ENCODE measurements at regions not wholly inside any gene's neighbourhood (a gene's known extent, or its start where the extent isn't known, plus 50 kb on each side); places are given as distances from the start of the nearest gene placed in this dataset.
"Not testable (repeated sequence)": the region's sequence is repeated elsewhere in the genome, so short reads cannot be mapped to it uniquely, and the experiment has no call there.

DNA sequence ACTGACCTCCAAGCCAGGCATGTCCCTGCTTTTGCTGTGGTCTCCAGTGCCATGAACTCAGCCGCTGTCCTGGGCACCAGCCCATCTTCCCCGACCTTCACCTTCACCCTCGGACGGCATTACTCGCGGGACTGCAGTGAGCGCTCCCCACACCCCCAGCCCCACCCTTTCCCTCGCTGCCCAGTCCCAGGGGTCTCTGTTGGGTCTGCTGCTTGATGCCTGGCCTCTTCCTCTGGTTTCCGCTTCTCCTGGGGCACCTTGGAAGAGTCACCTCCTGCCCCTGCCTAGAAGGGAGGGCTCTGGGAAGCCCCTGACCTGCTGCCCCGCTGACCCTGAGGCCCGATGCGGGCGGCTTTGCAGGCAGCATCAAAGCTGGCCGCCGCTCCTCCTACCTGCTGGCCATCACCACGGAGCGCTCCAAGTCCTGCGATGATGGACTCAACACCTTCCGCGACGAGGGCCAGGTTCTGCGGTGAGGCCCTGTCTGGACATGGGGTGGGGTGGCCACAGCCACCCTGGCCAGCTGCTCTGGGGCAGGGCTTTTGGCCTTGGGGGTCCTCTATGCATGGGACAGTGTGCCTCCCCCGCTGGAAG lies 102.3 kb downstream of the ZNF267 start:
- H3K4me3 Mint-ChIP-seq, H3K27me3 Mint-ChIP-seq: not testable (repeated sequence)

GRCh38 chr16:31978463-31978862 lies 104.9 kb downstream of the ZNF267 start:
- POLR2A ChIA-PET; H3K36me3 Mint-ChIP-seq (ENCODE audit: low read depth); H3K27me3 Mint-ChIP-seq; H3K4me1 Mint-ChIP-seq; DNase-seq; H3K27ac Mint-ChIP-seq; H3K4me3 Mint-ChIP-seq; H3K9me3 Mint-ChIP-seq; intact Hi-C loops (cut with micrococcal nuclease); CTCF ChIA-PET; ATAC-seq (ENCODE audit: low read depth): not testable (repeated sequence)

More for the DNA sequence above, 102.3 kb downstream of the ZNF267 start:
- H3K36me3 Mint-ChIP-seq (ENCODE audit: low read depth); POLR2A ChIA-PET; H3K9me3 Mint-ChIP-seq; ATAC-seq (ENCODE audit: low read depth); DNase-seq; H3K4me1 Mint-ChIP-seq; CTCF ChIA-PET; H3K27ac Mint-ChIP-seq; intact Hi-C loops (cut with micrococcal nuclease): not testable (repeated sequence)

DNA sequence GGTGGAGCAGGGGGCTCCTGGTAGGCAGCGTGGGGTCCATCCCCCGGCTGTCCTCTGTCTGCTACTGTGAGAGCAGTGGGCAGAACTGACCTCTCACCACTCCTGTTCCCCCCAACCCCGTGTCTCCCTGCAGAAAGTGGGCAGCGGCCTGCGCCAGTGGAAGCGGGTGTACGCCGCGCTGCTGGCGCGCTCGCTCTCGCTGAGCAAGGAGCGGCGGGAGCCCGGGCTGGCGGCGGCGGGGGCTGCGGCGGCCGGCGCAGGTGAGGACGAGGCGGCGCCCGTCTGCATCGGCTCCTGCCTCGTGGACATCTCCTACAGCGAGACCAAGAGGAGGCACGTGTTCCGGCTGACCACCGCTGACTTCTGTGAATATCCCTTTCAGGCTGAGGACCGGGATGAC lies 108.1 kb downstream of the ZNF267 start:
- ATAC-seq (ENCODE audit: low read depth); H3K4me3 Mint-ChIP-seq; H3K4me1 Mint-ChIP-seq; H3K27me3 Mint-ChIP-seq; intact Hi-C loops (cut with micrococcal nuclease); H3K36me3 Mint-ChIP-seq (ENCODE audit: low read depth); POLR2A ChIA-PET; CTCF ChIA-PET; H3K27ac Mint-ChIP-seq; DNase-seq; H3K9me3 Mint-ChIP-seq: not testable (repeated sequence)

GRCh38 chr16:31982986-31983385 lies 109.4 kb downstream of the ZNF267 start:
- H3K27me3 Mint-ChIP-seq; intact Hi-C loops (cut with micrococcal nuclease); DNase-seq; H3K27ac Mint-ChIP-seq; CTCF ChIA-PET; POLR2A ChIA-PET; ATAC-seq (ENCODE audit: low read depth); H3K4me3 Mint-ChIP-seq; H3K36me3 Mint-ChIP-seq (ENCODE audit: low read depth); H3K9me3 Mint-ChIP-seq; H3K4me1 Mint-ChIP-seq: not testable (repeated sequence)

GRCh38 chr16:31983666-31984065 lies 110.1 kb downstream of the ZNF267 start:
- H3K4me3 Mint-ChIP-seq; DNase-seq; CTCF ChIA-PET; POLR2A ChIA-PET; intact Hi-C loops (cut with micrococcal nuclease); ATAC-seq (ENCODE audit: low read depth); H3K27ac Mint-ChIP-seq; H3K4me1 Mint-ChIP-seq; H3K27me3 Mint-ChIP-seq; H3K36me3 Mint-ChIP-seq (ENCODE audit: low read depth); H3K9me3 Mint-ChIP-seq: not testable (repeated sequence)

DNA sequence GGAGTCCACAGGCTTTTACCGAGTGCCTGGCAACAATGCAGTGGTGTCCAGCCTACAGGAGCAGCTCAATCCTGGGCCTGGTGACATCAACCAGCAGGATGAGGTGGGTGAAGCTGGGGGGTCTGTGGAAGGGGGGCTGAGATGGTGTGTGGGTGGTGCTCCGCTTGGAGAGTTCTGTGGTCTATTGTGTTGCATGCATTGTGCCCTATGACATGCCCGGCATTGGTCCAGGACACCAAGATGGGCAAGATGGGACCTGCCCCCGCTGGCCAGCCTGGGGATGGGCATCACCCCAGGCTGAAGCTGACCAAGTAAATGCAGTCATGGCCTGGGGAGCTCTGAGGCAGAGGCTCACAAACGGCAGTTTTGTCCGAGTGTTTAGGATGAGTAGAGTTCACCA lies 113.3 kb downstream of the ZNF267 start:
- H3K9me3 Mint-ChIP-seq; H3K4me3 Mint-ChIP-seq; H3K27me3 Mint-ChIP-seq; H3K36me3 Mint-ChIP-seq (ENCODE audit: low read depth); H3K4me1 Mint-ChIP-seq; ATAC-seq (ENCODE audit: low read depth); CTCF ChIA-PET; H3K27ac Mint-ChIP-seq; intact Hi-C loops (cut with micrococcal nuclease); DNase-seq; POLR2A ChIA-PET: not testable (repeated sequence)

DNA sequence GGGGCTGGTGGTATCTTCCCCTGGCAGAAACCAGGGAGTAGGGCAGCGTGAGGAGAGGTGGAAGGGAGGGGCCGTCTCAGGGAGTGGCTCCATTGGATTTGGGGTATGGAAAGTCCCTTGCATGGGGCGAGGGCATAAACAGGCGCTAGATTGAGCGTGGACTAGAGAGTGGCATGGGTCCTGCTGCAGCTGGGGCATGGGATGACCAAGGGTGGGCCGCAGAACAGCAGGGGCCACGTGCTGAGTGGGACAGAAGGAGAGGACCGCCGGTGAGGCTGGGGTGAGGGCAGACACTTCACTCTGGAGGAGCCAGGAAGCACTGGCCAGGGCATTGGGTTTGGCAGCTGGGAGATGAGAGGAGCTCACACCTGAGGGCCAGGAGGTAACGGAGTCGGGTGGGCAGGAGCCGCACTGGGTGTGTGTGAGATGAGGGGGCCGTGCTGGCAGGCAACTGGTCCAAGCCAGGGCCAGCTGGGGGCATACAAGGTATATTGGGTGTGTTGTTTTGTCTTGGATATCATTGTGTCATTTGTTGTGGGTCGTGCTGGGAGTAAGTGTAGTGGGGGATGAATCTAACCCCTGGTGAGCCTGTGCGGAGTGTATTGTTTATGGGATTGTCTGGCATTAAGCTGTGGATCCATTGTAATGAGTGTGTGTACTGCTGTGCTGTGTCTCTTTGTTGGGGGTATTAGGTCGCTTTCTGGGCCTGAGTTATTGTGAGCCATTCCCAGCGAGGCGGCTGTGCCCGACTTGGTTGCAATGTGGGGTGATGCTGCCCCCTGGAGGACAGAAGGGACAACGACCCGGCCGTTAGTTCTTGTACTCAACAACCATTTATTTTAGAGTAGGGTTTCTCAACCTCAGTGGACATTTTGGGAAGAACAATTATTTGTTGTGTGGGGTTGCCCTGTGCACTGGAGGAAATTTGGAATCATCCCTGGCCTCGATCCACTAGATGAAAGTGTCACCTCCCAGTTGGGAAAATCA lies 115.3 kb downstream of the ZNF267 start:
- DNase-seq (peak; percentile 24), ATAC-seq (ENCODE audit: low read depth) (peak; percentile 49)
- H3K36me3 Mint-ChIP-seq (ENCODE audit: low read depth); intact Hi-C loops (cut with micrococcal nuclease); H3K27me3 Mint-ChIP-seq; H3K4me1 Mint-ChIP-seq; H3K27ac Mint-ChIP-seq; H3K9me3 Mint-ChIP-seq; CTCF ChIA-PET; POLR2A ChIA-PET; H3K4me3 Mint-ChIP-seq: not testable (repeated sequence)

GRCh38 chr16:31990261-31990660 lies 116.7 kb downstream of the ZNF267 start:
- H3K27ac Mint-ChIP-seq; POLR2A ChIA-PET; H3K27me3 Mint-ChIP-seq; intact Hi-C loops (cut with micrococcal nuclease); H3K9me3 Mint-ChIP-seq; CTCF ChIA-PET; H3K36me3 Mint-ChIP-seq (ENCODE audit: low read depth); H3K4me3 Mint-ChIP-seq; H3K4me1 Mint-ChIP-seq; DNase-seq; ATAC-seq (ENCODE audit: low read depth): not testable (repeated sequence)

GRCh38 chr16:31990980-31991379 lies 117.4 kb downstream of the ZNF267 start:
- H3K36me3 Mint-ChIP-seq (ENCODE audit: low read depth); CTCF ChIA-PET; H3K27ac Mint-ChIP-seq; H3K27me3 Mint-ChIP-seq; H3K9me3 Mint-ChIP-seq; H3K4me1 Mint-ChIP-seq; DNase-seq; intact Hi-C loops (cut with micrococcal nuclease); H3K4me3 Mint-ChIP-seq; POLR2A ChIA-PET; ATAC-seq (ENCODE audit: low read depth): not testable (repeated sequence)

DNA sequence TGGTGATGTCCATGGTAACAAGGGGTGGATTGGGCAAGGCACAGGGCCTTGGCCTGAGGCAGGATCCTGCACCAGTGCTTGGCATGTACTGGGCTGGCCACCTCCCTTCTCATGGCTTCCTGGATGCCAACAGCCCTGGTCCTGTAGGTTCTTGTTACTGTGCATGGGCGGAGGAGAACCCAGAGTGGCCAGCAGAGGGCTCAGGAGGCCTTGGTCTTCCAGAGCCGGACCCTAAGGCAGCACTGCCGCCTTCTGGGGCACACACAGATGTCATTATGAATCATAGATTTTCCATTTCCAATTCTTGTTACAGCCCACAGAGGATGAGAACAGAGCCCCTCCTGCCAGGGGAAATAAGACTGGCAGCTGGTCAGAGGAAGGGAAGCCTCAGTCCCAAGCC lies 122.7 kb downstream of the ZNF267 start:
- H3K9me3 Mint-ChIP-seq; intact Hi-C loops (cut with micrococcal nuclease); H3K27me3 Mint-ChIP-seq; ATAC-seq (ENCODE audit: low read depth); CTCF ChIA-PET; H3K4me3 Mint-ChIP-seq; H3K4me1 Mint-ChIP-seq; POLR2A ChIA-PET; H3K27ac Mint-ChIP-seq; DNase-seq; H3K36me3 Mint-ChIP-seq (ENCODE audit: low read depth): not testable (repeated sequence)

DNA sequence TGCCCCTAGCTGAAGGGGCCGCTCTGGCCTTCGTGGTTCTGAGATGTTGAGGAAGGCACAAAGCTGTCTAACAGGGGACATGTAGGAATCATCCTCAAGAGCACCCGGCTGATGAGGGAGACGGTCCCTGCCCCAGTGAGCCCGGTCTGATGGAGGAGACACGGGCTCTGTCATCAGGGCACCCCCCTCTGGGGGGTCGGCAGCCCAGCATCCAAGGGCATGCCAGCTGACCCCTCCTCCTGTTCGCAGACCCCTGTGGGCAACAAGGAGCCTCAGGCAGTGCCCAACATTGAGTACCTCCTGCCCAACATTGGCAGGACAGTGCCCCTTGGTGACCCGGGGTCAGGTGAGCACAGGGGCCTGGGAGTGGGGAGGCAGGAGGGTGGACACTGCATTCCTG lies 128.9 kb downstream of the ZNF267 start:
- H3K4me3 Mint-ChIP-seq; ATAC-seq (ENCODE audit: low read depth); DNase-seq; H3K9me3 Mint-ChIP-seq; H3K27ac Mint-ChIP-seq; H3K27me3 Mint-ChIP-seq; CTCF ChIA-PET; POLR2A ChIA-PET; H3K4me1 Mint-ChIP-seq; H3K36me3 Mint-ChIP-seq (ENCODE audit: low read depth); intact Hi-C loops (cut with micrococcal nuclease): not testable (repeated sequence)

DNA sequence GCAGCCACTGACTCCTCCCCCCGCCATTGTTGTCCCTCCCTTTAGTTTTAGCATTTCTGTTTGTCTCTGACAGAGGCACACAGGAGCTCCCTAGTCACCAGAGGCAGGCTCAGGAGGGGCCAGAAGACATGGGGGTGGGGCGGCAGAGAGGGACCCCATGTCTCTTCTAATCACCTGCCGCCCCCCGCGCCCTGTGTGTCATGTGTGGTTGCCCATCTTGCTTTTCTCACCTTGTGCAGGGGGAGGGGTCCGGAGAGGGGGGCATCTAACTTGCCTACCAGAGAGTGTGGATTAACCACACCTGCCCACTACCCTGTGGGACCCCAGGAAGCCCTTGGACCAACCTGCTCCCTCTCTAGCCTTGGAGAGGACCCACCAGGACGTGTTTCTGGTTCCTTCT lies 130.2 kb downstream of the ZNF267 start:
- H3K27me3 Mint-ChIP-seq; ATAC-seq (ENCODE audit: low read depth); H3K36me3 Mint-ChIP-seq (ENCODE audit: low read depth); H3K4me3 Mint-ChIP-seq; H3K27ac Mint-ChIP-seq; POLR2A ChIA-PET; CTCF ChIA-PET; H3K4me1 Mint-ChIP-seq; DNase-seq; H3K9me3 Mint-ChIP-seq; intact Hi-C loops (cut with micrococcal nuclease): not testable (repeated sequence)
